ENCODE measurements at regions not wholly inside any gene's neighbourhood (a gene's known extent, or its start where the extent isn't known, plus 50 kb on each side); places are given as distances from the start of the nearest gene placed in this dataset.
"Not testable (repeated sequence)": the region's sequence is repeated elsewhere in the genome, so short reads cannot be mapped to it uniquely, and the experiment has no call there.

DNA sequence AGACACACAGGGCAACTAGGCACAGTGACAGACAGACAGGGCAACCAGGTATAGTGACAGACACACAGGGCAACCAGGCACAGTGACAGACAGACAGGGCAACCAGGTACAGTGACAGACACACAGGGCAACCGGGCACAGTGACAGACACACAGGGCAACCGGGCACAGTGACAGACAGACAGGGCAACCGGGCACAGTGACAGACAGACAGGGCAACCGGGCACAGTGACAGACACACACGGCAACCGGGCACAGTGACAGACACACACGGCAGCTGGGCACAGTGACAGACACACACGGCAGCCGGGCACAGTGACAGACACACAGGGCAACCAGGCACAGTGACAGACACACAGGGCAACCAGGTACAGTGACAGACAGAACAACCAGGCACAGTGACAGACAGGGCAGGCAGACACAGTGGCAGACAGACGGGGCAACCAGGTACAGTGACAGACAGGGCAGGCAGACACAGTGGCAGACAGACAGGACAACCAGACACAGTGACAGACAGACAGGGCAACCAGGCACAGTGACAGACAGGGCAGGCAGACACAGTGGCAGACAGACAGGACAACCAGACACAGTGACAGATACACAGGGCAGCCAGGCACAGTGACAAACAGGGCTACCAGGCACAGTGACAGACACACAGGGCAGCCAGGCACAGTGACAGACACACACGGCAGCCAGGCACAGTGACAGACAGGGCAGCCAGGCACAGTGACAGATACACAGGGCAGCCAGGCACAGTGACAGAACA is 64.7 kb upstream of the RAB6C start:
- DNase-seq = no peak

DNA sequence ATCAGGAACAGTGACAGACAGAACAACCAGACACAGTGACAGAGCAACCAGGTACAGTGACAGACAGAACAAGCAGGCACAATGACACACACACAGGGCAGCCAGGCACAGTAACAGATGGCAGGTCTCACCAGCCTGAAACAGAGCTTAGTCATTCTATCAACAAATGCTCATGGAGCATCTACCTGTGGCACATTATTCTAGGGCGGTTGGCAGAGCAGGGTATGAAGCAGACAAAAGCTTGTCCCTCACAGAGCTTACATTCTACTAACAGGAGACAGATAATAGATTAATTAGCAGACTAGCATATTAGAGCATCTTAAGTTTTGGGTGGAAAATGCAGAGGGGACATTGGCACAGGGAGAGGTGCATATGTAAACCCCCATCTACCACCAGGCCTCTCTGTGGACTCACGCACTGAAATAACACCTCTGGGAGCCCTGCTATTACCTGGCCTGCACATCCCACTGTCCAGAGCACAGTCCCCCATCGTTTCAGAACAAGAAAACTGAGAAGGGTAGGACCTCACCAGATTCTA is 64.1 kb upstream of the RAB6C start:
- DNase-seq = no peak

DNA sequence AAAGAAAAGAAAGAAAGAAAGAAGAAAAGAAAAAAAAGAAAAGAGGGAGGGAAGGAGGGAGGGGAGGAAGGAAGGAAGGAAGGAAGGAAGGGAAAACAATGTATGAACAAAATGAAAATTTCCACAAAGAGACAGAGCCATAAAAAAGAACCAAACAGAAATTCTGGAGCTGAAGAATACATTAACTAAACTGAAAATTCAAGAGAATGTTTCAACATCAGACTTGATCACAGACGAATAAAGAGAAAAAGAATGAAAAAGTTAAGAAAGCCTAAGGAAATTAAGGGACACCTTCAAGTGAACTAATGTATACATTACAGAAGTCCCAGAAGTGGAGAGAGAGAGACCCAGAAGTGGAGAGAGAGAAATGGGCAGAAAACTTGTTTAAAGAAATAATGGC is 60.9 kb upstream of the RAB6C start:
- DNase-seq = no peak

DNA sequence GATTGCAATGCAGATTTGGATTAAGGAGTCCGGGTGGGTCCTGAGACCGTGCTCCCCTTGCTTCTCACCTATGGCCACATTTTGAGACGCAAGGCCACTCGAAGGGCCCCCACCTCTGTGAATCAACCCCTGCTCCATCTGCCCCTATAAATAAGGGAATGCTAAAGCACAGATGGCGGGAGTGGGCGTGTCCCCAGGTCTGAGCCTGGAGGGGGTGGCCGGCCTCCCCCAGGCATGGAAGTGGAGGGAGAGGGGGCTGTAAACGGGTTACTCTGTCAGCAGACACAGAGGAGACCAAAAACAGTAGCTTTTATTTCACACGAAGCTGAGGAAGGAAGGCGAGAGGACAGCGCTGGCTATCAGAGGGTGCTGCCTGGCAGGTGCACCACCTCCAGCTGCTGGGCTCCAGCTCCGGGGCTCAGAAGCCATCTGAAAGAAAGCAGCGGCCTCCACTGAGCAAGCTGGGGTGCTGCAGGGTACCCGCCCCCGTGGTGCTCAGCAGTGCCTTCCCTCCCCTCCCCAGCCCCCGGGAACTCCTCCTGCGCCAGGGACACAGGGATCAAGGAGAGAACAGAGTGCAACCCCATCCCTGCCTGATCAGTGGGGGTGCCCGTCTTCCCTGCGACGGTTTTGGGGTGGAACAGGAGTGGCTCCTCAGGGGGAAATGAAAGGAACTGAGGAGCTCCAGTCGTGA is 56.7 kb upstream of the RAB6C start:
- DNase-seq = no peak

DNA sequence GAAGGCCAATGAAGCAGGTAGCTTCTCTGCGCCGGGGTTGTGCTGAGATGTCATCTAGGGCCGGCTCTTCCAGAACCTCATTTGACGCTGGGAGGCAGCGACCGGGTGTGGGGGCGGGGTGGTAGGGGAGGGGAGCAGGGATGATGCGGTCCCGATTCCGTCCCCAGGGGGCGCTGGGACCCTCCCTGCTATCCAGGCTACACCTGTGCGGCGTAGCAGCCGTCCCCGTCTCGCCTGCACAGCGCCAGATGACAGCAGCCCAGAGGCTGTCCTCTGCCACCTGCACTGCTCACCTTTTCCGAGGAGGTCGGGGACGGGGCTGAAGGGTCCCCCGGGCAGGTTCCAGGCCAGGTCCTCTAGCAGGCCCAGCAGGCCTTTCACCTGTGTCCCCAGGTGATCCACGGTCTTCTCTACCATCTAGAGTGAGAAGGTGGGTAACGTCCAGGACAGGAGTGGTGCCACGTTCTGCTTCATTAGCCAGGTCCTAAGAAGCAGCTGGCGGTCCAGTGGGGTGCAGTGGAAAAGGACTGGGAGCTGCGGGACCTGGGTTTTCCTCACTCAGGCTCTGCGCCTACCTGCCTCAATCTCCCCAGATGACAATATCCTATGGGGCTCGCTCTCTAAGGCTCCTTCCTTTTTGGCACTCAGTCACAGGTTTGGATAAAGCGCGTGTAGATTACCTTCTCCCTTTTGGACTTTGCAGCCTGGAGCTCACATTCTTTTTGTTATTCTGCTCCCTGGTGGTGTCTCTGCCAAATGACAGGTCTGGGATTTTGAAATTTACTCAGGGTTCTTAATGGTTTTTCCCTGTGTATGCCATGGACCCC is 56.0 kb upstream of the RAB6C start:
- no peak for DNase-seq

DNA sequence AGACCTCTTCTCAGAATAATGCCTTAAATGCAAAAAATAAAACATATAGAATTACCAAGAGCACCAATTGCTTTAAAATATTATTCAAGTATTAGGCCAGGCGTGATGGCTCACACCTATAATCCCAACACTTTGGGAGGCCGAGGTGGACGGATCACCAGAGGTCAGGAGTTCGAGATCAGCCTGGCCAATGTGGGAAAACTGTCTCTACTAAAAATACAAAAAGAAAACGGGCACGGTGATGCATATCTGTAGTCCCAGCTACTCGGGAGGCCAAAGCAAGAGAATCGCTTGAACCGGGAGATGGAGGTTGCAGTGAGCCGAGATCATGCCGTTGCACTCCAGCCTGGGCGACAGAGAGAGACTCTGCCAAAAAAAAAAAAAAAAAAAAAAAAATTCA is 55.4 kb upstream of the RAB6C start:
- not testable (repeated sequence) for DNase-seq

DNA sequence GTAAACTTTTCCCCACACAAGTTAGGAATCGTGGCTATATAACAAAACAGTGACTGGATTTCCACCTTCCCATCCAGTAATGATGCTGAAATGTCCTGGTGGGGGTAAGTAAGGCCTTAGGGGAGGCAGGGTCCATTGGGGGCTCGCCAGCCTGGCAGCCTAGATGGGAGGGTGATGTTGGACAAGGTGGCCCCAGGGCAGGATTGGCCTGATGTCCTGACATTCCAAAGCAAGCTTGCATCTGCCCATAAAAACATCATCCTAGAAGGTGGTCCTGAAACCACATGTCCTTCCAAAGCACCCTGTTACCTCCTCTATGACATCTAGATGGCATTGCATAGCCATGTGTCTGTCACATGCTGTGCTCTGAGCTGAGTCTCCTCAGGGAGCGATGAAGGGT is 54.1 kb upstream of the RAB6C start:
- no peak for DNase-seq

DNA sequence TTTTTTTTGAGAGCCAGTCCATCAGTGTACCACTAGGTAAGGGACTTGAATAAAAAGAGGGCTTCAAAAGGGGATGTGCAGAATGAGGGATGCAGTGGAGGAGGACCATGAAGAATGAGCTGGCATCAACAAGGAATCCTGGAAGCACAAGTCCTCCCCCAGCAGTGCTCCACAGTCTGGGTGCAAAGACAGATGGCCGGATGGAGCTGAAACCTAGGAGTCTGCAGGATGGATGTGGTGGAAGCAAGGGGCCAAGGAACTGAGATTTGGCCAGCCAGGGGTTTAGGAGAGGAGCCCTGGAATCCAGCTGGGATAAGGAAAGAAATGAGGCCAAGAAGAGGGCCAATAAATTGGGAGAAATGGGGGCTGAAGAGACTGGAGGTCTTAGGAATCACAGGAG is 51.8 kb upstream of the RAB6C start:
- DNase-seq = no peak

DNA sequence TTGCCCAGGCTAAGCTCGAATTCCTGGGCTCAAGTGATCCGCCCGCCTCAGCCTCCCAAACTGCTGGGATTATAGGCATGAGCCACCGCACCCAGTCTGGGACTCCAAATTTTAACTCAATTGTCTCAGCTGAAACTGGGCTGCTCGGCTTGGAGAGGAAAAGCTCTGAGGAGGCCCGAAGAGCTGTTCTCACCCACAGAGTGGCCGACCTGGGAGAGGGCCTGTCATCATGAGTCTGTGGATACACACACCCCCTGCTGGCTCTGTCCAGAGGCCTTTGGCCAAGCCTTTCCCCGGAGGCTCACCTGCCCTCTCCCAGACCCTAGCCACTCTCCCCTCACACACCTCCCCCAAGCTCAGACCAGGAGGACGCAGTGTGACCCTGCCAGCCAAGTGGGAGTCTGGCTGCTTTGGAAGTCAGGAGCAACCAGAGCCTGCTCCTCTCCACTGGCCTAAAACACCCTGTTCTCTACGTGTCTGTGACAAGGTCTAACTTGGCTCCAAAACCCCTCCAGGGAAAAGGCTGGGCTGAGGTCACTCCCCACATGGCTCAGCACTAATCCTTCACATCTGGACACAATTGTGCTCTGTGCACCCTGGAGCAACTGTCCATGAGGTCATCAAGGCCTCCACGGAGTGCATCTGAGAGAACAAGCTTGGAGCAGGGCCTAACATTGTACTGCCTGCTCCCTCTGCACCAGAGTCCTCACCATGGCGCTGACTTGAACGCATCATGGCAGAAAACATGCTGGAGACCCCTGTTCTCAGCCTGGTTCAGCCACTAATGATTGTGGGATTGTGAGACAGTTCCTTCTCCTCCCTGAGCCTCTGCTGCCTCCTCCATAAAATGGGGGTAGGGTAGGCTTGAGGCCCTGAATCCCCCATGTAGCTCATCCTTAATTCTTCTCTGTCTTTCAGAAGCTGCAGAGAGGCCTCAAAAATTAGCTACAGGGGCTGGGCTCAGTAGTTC is 49.9 kb upstream of the RAB6C start:
- peak; percentile 59 for DNase-seq
